GM19328 (cell line): ENCODE measurements at regions not wholly inside any gene's neighbourhood (a gene's known extent, or its start where the extent isn't known, plus 50 kb on each side); places are given as distances from the start of the nearest gene placed in this dataset.
"Not testable (repeated sequence)": the region's sequence is repeated elsewhere in the genome, so short reads cannot be mapped to it uniquely, and the experiment has no call there.

Experiments used
- ATAC-seq: cut with Tn5 transposase; IDR thresholded peaks from one replicate; pipeline ENCODE4 v1.9.1; 2021; ENCODE audit warnings: mild to moderate bottlenecking, moderate library complexity; ENCODE audit not compliant: unreplicated experiment

DNA sequence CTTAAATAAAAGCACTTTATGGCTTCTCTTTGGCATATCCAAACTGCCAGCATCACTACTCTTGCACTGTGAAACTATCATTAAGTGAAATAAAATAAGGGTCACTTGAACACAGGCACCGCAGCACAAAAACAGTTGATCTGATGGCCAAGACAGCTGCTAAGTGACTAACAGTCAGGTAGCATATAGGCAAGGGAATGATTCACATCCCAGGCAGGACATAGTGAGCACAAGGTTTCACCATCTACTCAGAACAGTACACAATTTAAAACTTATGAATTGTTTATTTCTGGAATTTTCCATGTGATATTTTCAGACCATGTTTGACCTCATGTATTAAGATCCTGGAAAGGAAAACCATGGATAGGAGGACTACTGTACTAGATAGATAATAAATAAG, 214.2 kb downstream of the MREG start:
- ATAC-seq = no peak

DNA sequence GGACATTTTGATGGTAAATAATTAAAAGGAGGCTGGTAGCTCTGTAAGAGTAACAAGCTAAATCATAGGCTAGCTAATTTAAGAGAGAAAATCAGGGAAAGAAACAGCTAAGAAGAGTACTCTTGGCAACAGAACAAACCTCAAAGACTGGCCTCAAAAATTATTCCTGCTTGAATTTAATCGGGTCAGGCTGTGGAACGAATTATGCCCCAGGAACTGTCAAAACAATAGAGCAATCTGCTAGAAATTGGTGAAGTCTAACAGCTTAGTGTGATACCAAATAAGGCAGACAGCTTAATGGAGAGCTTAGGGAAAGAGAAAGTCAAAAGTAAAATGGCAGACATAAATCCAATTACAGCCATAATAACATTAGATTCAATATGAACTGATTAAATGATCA, 215.7 kb downstream of the MREG start:
- ATAC-seq = no peak

- ATAC-seq = no peak
Observed at GRCh38 chr2:215796140-215796855, 217.1 kb downstream of the MREG start.

DNA sequence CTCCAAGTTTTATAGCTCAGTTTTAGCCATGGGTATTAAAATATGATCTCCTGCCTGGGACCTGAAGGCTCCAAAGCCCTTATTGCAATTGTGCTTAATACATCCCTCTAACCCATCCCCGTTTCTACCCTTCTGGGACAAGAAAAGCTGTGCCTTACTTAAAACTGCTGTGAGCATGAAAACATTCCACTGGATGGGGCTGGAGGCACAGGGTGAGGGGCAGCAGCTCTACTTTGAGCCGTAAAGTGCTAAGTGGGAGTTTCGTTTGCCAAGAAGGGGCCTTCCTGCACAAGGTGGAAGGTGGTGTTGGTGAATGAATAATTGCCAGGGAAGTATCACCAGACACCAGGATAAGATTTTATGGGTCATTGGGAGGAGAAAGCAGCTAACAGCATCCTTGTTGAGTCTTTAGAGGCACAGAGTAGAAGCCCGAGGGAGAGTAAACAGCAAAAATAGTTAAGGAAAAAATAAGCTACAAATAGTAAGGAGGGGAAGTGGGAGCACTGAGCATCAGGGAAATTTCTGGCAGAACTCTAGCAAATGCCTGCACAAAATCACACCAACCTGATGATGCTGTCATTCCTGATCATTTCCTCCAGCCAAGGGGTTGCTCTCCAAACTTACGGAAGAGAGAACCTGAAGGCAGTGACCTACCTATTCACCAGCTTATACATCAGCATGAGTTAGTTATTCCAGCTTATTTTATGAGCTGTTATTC, 218.4 kb downstream of the MREG start:
- ATAC-seq = no peak

- ATAC-seq = no peak
Observed at GRCh38 chr2:215793747-215794595, 219.4 kb downstream of the MREG start.

GRCh38 chr2:215791481-215791937, 221.8 kb downstream of the MREG start:
- ATAC-seq = no peak

DNA sequence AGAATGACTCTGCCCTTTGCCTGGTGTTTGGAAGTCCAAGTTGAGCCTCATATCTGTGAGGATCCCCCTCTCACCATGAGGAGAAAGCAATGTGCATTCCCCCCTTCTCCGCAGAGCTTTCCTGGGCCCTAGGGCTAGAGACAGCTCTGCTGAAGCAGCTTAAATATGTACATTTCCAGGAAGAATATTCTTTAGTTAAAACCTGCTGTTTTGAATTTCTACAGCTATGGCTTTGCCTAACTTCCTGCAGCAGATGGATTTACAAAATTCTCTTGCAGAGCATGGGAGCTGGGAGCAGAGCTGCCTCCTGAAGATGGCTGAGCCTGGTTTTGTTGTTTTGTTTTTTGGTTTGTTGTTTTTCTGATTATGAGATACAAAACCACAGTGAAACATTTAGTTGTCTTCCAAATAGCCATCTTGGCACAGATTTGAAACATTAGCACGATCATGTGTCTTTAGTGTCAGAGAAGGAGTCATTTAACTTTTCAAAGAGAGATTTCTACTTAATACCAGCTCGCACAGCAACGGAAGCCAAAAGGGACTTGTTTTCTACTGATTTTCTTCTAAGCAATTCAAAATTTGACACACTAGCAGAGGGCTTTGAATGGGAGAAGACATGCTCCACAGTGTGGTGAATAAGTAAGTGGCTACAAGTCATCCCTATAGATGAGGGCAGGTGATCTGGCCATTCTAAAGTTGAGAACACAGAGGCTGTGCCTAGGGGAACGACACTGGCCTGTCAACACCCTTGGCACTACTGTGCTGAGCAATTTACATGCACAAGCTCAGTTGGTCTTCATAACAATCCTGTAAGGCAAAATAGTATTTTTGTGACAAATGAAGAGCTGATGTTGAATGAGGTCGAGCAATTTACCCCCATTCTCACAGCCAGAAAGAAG, 222.6 kb downstream of the MREG start:
- no peak for ATAC-seq

GRCh38 chr2:215787565-215788178, 225.7 kb downstream of the MREG start:
- no peak for ATAC-seq

DNA sequence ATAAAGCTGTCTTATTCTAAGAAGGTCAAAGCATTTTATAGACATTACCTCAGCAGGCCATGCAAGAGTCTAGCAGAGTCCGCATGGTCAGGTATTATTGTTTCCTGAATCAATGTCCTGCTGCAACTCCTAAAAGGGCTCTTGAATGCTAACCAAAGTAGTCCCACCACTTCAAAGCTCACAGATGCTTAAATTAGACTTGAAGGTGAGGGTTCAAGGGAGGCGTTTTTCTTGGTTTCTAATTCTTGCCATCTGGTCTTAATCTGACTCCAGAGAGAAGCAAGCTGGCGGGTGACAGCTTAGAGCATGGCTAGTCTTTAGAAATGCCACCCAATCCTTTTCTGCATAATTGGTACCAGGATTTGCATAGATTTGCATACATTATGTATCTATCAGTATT, 226.3 kb downstream of the MREG start:
- ATAC-seq = no peak

GRCh38 chr2:215784371-215784783, 229.0 kb downstream of the MREG start:
- ATAC-seq = no peak

- not testable (repeated sequence) for ATAC-seq
Observed at GRCh38 chr2:215783640-215784039, 229.7 kb downstream of the MREG start.

DNA sequence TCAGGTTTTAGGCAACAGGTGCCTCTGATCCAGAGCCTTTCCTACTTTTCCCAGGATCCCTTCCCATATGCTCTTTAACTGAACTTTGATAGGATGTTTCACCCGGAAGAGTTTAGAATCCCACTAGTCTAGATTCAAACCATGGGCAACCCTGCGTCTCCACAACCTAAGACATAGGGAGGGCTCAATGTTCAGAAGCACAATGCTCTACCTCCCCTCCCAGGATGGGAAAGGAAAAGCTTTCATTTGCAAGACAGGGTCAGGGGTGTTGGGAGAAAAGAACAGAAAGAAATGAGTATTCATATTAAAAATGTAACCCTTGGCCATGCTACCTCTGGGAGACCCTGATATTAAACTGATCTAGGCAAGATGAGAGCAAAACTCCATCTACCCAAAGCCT, 230.4 kb downstream of the MREG start:
- ATAC-seq = no peak

- no peak for ATAC-seq
Observed at GRCh38 chr2:215782295-215782694, 231.1 kb downstream of the MREG start.

DNA sequence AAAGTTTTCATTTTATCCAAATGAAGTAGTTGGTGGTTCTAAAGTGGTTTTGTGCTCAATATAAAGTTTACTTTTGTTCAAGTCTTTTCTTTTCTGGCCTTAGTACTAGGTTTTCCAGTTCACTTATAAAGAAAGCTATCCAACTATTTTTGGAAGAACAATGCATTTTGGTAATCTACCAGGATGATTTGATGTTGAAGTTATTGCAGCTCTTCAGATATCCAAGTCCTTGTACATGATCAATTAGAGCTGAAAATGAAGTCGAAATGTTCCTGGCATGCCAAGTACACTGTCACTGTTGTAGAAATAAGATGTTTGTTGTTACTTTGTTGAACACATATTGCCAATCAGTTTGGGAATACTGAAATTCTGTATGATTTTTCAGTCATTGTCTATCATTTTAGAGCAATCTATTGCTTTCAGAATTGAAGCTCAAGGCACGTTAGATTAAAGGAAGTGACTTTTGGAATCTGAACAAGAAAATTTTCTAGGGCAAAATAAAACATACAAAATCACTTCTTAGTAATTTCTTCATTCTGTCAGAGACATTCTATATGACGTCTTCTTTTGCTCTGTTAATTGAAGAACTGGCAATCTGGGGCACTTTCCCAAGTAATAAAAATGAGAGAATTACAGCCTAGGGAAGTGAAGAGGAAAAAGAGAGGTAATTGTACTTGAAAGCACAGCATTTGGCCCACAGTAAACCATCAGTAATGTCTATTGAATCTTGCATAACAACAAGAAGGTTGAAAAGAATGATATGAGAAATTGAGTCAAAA, 232.3 kb downstream of the MREG start:
- no peak for ATAC-seq

DNA sequence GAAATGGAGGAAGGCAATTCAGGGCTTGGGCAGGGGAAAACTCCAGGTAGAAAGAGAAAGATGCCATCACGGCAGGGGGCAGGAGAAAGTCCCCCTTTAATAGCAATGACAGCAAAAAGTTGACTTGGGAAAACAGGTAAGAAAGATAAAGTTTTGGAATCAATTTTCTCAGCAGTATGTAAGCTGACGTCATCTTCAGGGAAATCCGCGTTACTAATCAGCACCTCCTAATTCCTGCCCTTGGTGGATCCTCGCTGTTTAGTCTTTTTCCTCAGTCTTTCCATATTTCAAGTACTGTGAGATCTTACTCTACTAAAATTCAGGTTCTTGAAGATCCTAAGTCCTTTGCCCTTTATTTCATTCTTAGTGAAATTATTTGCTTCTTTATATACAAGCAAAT, 233.0 kb downstream of the MREG start:
- no peak for ATAC-seq

DNA sequence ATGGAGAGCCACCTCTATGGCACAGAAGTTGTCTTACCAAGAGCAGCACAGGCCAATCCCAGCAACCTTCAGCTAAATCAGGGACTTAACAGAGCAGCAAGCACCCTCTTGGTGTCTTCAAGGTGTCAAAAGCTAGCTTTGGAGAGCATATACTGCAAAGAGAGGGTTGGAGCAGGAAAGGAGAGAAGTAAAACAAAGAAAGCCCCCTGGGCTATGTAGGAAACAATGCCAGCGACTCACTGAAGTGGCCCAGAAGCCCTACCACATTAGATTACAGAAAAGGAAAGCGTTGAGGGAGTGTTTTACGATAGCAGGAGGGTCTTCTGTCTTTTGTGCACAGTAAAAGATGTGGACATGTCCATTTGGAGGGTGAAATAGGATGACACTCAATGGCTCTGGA, 233.4 kb downstream of the MREG start:
- no peak for ATAC-seq

GRCh38 chr2:215777465-215778044, 235.8 kb downstream of the MREG start:
- ATAC-seq = no peak

- no peak for ATAC-seq
Observed at GRCh38 chr2:215775106-215775505, 238.2 kb downstream of the MREG start.

DNA sequence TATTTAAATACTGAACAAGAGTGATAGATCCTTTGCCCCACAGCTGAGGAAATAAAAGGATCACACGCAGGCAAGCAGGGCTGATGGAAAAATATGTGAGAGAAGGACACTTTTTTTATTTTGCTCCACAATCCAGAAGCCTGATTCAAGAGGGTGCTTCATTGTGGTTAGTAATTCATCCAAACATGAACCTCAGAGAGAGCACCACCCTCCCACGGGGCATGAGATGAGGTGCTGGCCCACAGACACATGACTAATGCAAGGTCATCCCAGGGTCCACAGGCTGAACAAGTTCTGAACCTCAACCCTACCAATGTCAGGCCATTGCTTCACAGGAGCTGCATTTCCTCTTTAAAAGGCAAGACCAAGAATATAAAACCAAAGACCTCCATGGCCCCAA, 239.6 kb downstream of the MREG start:
- ATAC-seq = no peak
